Right lobe of liver (tissue), 6 donors: ENCODE measurements at regions not wholly inside any gene's neighbourhood (a gene's known extent, or its start where the extent isn't known, plus 50 kb on each side); places are given as distances from the start of the nearest gene placed in this dataset.

Source experiments
- ATAC-seq, 4 donors: fragments of 200-7000 bp; cut with Tn5 transposase; one replicate each; pipeline ENCODE4 v1.9.1; 2020; ENCODE audit warnings: mild to moderate bottlenecking in 4 of 4, moderate library complexity in 4 of 4
- DNase-seq, 3 donors: peaks; one replicate each; pipeline ENCODE4 v3.0.0-alpha.2; 2020
- H3K27ac ChIP-seq, 3 donors: fragments of 200-600 bp; one replicate each; pipeline ENCODE4 v1.8.0; 2022
- H3K27me3 ChIP-seq, 2 donors: fragments of 200-600 bp; one replicate each; pipeline ENCODE4 v1.8.0; 2022
- H3K36me3 ChIP-seq, 4 donors: fragments of 200-600 bp; sonication (generic) in 1 of 4; one replicate each; pipeline versions ENCODE4 v1.5.1 to v1.8.0; 2017 to 2022; ENCODE audit warnings: control low read depth in 1 of 4
- H3K4me1 ChIP-seq, 4 donors: fragments of 200-600 bp; sonication (generic) in 1 of 4; one replicate each; pipeline versions ENCODE4 v1.5.1 to v1.8.0; 2017 to 2022; ENCODE audit warnings: control low read depth in 1 of 4
- H3K4me3 ChIP-seq, 3 donors: fragments of 200-600 bp; one replicate each; pipeline ENCODE4 v1.8.0; 2022
- H3K9me3 ChIP-seq, 4 donors: fragments of 200-600 bp; sonication (generic) in 1 of 4; one replicate each; pipeline versions ENCODE4 v1.5.1 to v1.8.0; 2017 to 2022; ENCODE audit warnings: control low read depth in 1 of 4
- POLR2A ChIP-seq: fragments of 450-650 bp; IDR thresholded peaks from one replicate; pipeline ENCODE4 v1.6.1; 2017; ENCODE audit warnings: antibody characterized with exemption, mild to moderate bottlenecking
- WGBS: methylation state at CpG from one replicate; pipeline ENCODE4 v1.1.6; 2018; ENCODE audit warnings: low coverage, low lambda C conversion rate; ENCODE audit not compliant: insufficient coverage; ENCODE audit errors: missing lambda C conversion rate; 5-methylcytosine and 5-hydroxymethylcytosine counted together
- intact Hi-C, 2 donors: fragments of 100-400 bp; cut with DNase I; formaldehyde crosslinking; loops; one replicate each; pipeline versions ENCODE4 v1.11.2 to v1.14.1; 2022
- TF ChIP-seq, protein P1 (sequence below), 4 donors: fragments of 200-600 bp in 3 of 4; fragments of 450-650 bp in 1 of 4; IDR thresholded peaks; one replicate each; pipeline versions ENCODE4 v1.5.1 to v1.8.0; 2016 to 2022; ENCODE audit warnings: antibody characterized with exemption in 4 of 4, mild to moderate bottlenecking in 2 of 4
- donor health status: DM: no; HTN: yes; CAD: no.
- donor health status: DM: no; HTN: no; CAD: no.
- donor health status: DM: no; HTN: no; CAD: no.
- donor health status: DM: no; HTN: yes; CAD: no.
- donor health status: DM: no; HTN: yes; CAD: no.

DNA sequence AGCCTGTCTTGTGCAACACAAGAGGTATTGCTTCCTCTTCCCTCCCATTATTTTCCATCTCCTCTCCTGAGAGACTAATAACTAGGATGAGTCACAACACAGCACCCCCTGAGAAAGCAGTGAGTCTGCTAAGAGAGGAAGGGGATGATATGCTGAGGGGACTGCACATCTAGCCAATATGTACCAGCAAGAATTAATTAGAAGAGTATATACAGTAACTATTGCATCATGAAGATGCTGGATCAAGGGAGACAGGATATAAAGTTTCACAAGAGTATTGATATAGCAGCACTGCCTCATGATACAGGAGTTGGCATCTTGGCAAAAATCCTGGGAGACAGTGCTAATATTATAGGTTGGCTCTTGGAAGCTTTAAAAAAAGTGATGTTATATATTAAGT, 289.9 kb upstream of the RBMS1 start:
- Histone ChIP-seq H3K4me1 (no peaks in the 10 kb centered on the region), H3K27ac (no peak overlapping the region), H3K27me3 (no peaks in the 10 kb centered on the region), H3K4me3 (no peak overlapping the region), H3K9me3 (no peaks in the 10 kb centered on the region), H3K36me3 (no peaks in the 10 kb centered on the region)
- ATAC-seq (no peak), DNase-seq (no peak)
- intact Hi-C loops, result no loop called here
- TF ChIP-seq POLR2A, result no peak
- TF ChIP-seq, protein P1, sequence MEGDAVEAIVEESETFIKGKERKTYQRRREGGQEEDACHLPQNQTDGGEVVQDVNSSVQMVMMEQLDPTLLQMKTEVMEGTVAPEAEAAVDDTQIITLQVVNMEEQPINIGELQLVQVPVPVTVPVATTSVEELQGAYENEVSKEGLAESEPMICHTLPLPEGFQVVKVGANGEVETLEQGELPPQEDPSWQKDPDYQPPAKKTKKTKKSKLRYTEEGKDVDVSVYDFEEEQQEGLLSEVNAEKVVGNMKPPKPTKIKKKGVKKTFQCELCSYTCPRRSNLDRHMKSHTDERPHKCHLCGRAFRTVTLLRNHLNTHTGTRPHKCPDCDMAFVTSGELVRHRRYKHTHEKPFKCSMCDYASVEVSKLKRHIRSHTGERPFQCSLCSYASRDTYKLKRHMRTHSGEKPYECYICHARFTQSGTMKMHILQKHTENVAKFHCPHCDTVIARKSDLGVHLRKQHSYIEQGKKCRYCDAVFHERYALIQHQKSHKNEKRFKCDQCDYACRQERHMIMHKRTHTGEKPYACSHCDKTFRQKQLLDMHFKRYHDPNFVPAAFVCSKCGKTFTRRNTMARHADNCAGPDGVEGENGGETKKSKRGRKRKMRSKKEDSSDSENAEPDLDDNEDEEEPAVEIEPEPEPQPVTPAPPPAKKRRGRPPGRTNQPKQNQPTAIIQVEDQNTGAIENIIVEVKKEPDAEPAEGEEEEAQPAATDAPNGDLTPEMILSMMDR (IDR thresholded peaks at IDR 0.05), result no peak

DNA sequence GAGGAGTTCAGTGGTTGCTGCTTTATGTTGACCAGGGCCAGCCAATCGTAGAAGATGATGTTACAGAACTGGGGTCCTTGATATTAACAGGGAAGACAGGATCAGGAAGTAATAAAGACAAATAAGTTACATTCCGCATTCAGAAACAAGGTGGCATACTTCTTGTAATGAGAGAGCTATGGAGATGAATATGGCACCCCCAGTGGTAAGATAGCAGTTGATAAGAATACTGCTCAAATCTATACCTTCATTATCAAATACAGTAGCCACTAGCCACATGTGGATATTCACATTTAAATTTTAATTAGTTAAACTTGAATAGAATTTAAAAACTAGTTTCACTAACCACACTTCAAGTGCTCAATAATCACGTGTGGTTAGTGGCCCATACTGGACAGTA, 290.4 kb upstream of the RBMS1 start:
- no peaks in the 10 kb centered on the region for H3K9me3 ChIP-seq
- H3K4me1 ChIP-seq, result no peaks in the 10 kb centered on the region
- no peak overlapping the region for H3K4me3 ChIP-seq
- H3K36me3 ChIP-seq, result no peaks in the 10 kb centered on the region
- ATAC-seq, result no peak
- H3K27ac ChIP-seq, result no peak overlapping the region
- intact Hi-C loops, result no loop called here
- 55% methylated on average over 3 of the region's 3 CpGs for WGBS
- DNase-seq, result no peak
- no peaks in the 10 kb centered on the region for H3K27me3 ChIP-seq
- TF ChIP-seq POLR2A, result no peak
- TF ChIP-seq, protein P1 (IDR thresholded peaks at IDR 0.05), result no peak

DNA sequence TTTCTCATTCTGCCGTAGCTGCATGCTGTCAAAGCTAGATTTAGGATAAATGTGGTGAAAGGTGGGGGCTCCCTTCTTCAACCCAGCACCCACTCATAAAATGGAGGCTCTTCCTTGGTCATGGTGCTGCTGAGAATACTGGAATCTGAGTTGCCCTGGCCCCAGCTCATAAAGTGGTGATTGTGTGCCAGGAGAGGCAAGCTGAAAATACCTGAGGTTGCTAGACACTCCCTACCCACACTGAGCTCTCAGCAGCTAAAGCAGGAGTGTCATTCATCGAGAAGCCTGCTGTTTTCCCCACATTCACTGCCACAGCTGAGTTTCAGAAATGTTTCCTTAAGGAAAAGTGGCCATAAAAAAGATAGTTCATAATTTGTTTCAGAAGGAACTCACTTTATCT, 297.1 kb upstream of the RBMS1 start:
- Histone ChIP-seq H3K36me3 (no peaks in the 10 kb centered on the region), H3K4me3 (no peak overlapping the region), H3K27me3 (no peaks in the 10 kb centered on the region), H3K9me3 (no peaks in the 10 kb centered on the region), H3K27ac (no peak overlapping the region), H3K4me1 (no peaks in the 10 kb centered on the region)
- intact Hi-C loops, result no loop called here
- TF ChIP-seq POLR2A, result no peak
- TF ChIP-seq, protein P1 (IDR thresholded peaks at IDR 0.05), result no peak
- ATAC-seq, result no peak
- WGBS, result 71% methylated on average over 1 of the region's 2 CpGs
- no peak for DNase-seq

DNA sequence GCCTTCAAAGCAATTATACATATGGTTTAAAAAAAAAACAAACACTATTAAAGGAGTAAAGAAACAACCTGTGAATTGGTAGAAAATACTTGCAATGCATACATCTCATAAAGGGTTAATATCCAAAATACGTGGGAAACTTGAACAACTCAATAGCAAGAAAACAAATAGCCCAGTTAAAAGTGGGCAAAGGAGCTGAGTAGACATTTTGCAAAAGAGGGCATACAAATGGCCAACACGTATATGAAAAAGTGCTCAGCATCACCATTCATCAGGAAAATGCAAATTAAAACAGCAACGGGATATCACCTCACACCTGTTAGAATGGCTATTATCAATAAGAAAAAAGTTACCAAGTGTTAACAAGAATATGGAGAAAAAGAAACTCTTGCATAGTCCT, 298.3 kb upstream of the RBMS1 start:
- Histone ChIP-seq H3K36me3 (no peaks in the 10 kb centered on the region), H3K4me1 (no peaks in the 10 kb centered on the region), H3K4me3 (no peak overlapping the region), H3K27me3 (no peaks in the 10 kb centered on the region), H3K9me3 (no peaks in the 10 kb centered on the region), H3K27ac (no peak overlapping the region)
- no peak for TF ChIP-seq POLR2A
- TF ChIP-seq, protein P1 (IDR thresholded peaks at IDR 0.05), result no peak
- ATAC-seq (no peak), DNase-seq (no peak)
- WGBS, result 40% methylated on average over 3 of the region's 3 CpGs
- intact Hi-C loops, result no loop called here

DNA sequence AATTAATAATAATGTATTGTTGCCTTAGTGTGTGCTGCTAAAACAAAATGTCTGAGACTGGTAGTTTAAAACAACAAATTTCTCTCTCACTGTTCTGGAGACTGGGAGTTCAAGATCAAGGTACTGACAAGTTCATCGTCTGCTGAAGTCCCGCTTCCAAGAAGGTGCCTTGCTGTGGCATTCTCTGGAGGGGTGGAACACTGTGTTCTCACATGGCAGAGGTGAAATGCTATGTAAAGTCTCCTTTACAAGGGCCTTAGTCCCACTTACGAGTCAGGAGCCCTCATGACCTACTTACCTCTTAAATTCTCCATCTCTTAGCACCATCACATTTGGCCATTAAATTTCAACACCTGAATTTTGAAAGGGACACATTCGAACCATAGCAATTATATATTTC, 299.2 kb upstream of the RBMS1 start:
- Histone ChIP-seq H3K4me3 (no peak overlapping the region), H3K36me3 (no peaks in the 10 kb centered on the region), H3K4me1 (no peaks in the 10 kb centered on the region), H3K9me3 (no peaks in the 10 kb centered on the region), H3K27ac (no peak overlapping the region), H3K27me3 (no peaks in the 10 kb centered on the region)
- ATAC-seq (no peak), DNase-seq (no peak)
- 55% methylated on average over 4 of the region's 4 CpGs for WGBS
- TF ChIP-seq, protein P1 (IDR thresholded peaks at IDR 0.05), result no peak
- TF ChIP-seq POLR2A, result no peak
- intact Hi-C loops, result no loop called here
